ENCODE measurements at regions not wholly inside any gene's neighbourhood (a gene's known extent, or its start where the extent isn't known, plus 50 kb on each side); places are given as distances from the start of the nearest gene placed in this dataset.

DNA sequence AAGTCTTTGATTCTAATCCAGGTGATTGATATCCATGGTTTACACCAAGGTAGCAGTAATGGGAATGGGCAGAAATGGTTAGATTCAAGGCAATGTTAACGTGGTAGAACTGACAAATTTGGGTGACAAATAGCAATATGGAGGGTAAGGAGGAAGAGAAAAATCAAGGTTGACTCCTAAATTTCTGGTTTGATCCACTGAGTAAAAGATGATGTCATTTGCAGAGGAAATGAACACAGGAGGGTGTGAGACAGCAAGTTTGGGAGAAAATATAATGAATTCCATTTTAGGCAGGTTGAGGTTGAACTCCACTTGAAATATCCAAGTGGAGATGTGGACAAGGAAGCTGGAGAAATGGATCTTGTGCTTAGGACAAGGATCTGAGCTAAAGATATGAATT is 170.9 kb upstream of the CAMK1G start:
- no peaks in the 10 kb centered on the region; the same call in 1 of the 2 replicates for H3K27me3 ChIP-seq (ENCODE audit: control insufficient read depth, insufficient read depth, low read length)
- no peak for DNase-seq (ENCODE audit: low read depth, low spot score)
- intact Hi-C loops (cut with micrococcal nuclease; ENCODE audit: unreplicated experiment), result no loop called here
- TF ChIP-seq, protein P1, sequence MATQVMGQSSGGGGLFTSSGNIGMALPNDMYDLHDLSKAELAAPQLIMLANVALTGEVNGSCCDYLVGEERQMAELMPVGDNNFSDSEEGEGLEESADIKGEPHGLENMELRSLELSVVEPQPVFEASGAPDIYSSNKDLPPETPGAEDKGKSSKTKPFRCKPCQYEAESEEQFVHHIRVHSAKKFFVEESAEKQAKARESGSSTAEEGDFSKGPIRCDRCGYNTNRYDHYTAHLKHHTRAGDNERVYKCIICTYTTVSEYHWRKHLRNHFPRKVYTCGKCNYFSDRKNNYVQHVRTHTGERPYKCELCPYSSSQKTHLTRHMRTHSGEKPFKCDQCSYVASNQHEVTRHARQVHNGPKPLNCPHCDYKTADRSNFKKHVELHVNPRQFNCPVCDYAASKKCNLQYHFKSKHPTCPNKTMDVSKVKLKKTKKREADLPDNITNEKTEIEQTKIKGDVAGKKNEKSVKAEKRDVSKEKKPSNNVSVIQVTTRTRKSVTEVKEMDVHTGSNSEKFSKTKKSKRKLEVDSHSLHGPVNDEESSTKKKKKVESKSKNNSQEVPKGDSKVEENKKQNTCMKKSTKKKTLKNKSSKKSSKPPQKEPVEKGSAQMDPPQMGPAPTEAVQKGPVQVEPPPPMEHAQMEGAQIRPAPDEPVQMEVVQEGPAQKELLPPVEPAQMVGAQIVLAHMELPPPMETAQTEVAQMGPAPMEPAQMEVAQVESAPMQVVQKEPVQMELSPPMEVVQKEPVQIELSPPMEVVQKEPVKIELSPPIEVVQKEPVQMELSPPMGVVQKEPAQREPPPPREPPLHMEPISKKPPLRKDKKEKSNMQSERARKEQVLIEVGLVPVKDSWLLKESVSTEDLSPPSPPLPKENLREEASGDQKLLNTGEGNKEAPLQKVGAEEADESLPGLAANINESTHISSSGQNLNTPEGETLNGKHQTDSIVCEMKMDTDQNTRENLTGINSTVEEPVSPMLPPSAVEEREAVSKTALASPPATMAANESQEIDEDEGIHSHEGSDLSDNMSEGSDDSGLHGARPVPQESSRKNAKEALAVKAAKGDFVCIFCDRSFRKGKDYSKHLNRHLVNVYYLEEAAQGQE (IDR thresholded peaks at IDR 0.05; ENCODE audit: insufficient read depth in 1 of 2, low read depth in 2 of 2, low read length in 1 of 2), result no peak
- TF ChIP-seq TCF7L2 (IDR thresholded peaks at IDR 0.05; ENCODE audit: low read depth, low read length), result no peak
- no peak for TF ChIP-seq POLR2AphosphoS5 (IDR thresholded peaks at IDR 0.05; ENCODE audit: low read depth, low read length)
- TF ChIP-seq, protein P2, sequence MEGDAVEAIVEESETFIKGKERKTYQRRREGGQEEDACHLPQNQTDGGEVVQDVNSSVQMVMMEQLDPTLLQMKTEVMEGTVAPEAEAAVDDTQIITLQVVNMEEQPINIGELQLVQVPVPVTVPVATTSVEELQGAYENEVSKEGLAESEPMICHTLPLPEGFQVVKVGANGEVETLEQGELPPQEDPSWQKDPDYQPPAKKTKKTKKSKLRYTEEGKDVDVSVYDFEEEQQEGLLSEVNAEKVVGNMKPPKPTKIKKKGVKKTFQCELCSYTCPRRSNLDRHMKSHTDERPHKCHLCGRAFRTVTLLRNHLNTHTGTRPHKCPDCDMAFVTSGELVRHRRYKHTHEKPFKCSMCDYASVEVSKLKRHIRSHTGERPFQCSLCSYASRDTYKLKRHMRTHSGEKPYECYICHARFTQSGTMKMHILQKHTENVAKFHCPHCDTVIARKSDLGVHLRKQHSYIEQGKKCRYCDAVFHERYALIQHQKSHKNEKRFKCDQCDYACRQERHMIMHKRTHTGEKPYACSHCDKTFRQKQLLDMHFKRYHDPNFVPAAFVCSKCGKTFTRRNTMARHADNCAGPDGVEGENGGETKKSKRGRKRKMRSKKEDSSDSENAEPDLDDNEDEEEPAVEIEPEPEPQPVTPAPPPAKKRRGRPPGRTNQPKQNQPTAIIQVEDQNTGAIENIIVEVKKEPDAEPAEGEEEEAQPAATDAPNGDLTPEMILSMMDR (IDR thresholded peaks at IDR 0.05), result no peak
- no peak for TF ChIP-seq SIN3A (IDR thresholded peaks at IDR 0.05; ENCODE audit: borderline replicate concordance, insufficient read depth, low read depth, low read length)
- no peaks in the 10 kb centered on the region for H3K4me1 ChIP-seq (ENCODE audit: control insufficient read depth, insufficient read depth, low read length)
- in situ Hi-C loops (cut with HindIII; ENCODE audit: low pct_unique_long_range_greater_than_20kb, low sequenced_read_pairs), result no loop called here
- CTCF ChIA-PET, result interaction anchor here (0.6 kb wide), 1 partner anchor 25 kb away, joined by 7 read pairs; no protein-coding TSS in a partner anchor
- BruUV-seq (replicated peaks), result no TSS peak
- H3K27ac ChIP-seq (ENCODE audit: low read length), result no peak overlapping the region
- H3K36me3 ChIP-seq (ENCODE audit: control insufficient read depth, insufficient read depth, low read length), result no peaks in the 10 kb centered on the region
- H3K4me3 ChIP-seq (ENCODE audit: low read depth in 2 of 2, low read length in 2 of 2), result no peak overlapping the region
- H3K9me3 ChIP-seq (ENCODE audit: control insufficient read depth, insufficient read depth, low read depth, low read length), result no peaks in the 10 kb centered on the region
- no peak for ATAC-seq
- POLR2A ChIA-PET, result no interaction called here

GRCh38 chr1:209413062-209413461 is 170.5 kb upstream of the CAMK1G start:
- in situ Hi-C loops (cut with HindIII; ENCODE audit: low pct_unique_long_range_greater_than_20kb, low sequenced_read_pairs) (no loop called here), intact Hi-C loops (cut with micrococcal nuclease; ENCODE audit: unreplicated experiment) (no loop called here)
- ATAC-seq, result no peak
- no peaks in the 10 kb centered on the region for H3K4me1 ChIP-seq (ENCODE audit: control insufficient read depth, insufficient read depth, low read length)
- TF ChIP-seq SIN3A (IDR thresholded peaks at IDR 0.05; ENCODE audit: borderline replicate concordance, insufficient read depth, low read depth, low read length), result no peak
- TF ChIP-seq, protein P2 (IDR thresholded peaks at IDR 0.05), result no peak
- TF ChIP-seq, protein P1 (IDR thresholded peaks at IDR 0.05; ENCODE audit: insufficient read depth in 1 of 2, low read depth in 2 of 2, low read length in 1 of 2), result no peak
- no peak for TF ChIP-seq TCF7L2 (IDR thresholded peaks at IDR 0.05; ENCODE audit: low read depth, low read length)
- TF ChIP-seq POLR2AphosphoS5 (IDR thresholded peaks at IDR 0.05; ENCODE audit: low read depth, low read length), result no peak
- no peak for DNase-seq (ENCODE audit: low read depth, low spot score)
- BruUV-seq (replicated peaks), result no TSS peak
- H3K4me3 ChIP-seq (ENCODE audit: low read depth in 2 of 2, low read length in 2 of 2), result no peak overlapping the region
- H3K9me3 ChIP-seq (ENCODE audit: control insufficient read depth, insufficient read depth, low read depth, low read length), result no peaks in the 10 kb centered on the region
- H3K27me3 ChIP-seq (ENCODE audit: control insufficient read depth, insufficient read depth, low read length), result no peaks in the 10 kb centered on the region; the same call in 1 of the 2 replicates
- ChIA-PET POLR2A (no interaction called here), CTCF (no interaction called here)
- no peak overlapping the region for H3K27ac ChIP-seq (ENCODE audit: low read length)
- H3K36me3 ChIP-seq (ENCODE audit: control insufficient read depth, insufficient read depth, low read length), result no peaks in the 10 kb centered on the region
